Right atrium auricular region (tissue), 2 donors: ENCODE measurements at regions not wholly inside any gene's neighbourhood (a gene's known extent, or its start where the extent isn't known, plus 50 kb on each side); places are given as distances from the start of the nearest gene placed in this dataset.

ENCODE experiments used
- DNase-seq: peaks from one replicate; pipeline ENCODE4 v3.0.0-alpha.2; 2019; ENCODE audit warnings: low spot score
- H3K27ac ChIP-seq, 2 donors: fragments of 200-600 bp; sonication (generic); 1 replicate in 1 of 2; 2 replicates in 1 of 2; pipeline ENCODE4 v1.5.1; 2016 to 2019
- H3K27me3 ChIP-seq, 2 donors: fragments of 200-600 bp; sonication (generic); one replicate each; pipeline versions ENCODE4 v1.5.1 to v1.6.0; 2017 to 2019
- H3K36me3 ChIP-seq: fragments of 200-600 bp; sonication (generic); one replicate; pipeline ENCODE4 v1.5.1; 2016
- H3K4me1 ChIP-seq, 2 donors: fragments of 200-600 bp; sonication (generic); one replicate each; pipeline versions ENCODE4 v1.5.1 to v1.6.0; 2017 to 2019
- H3K4me3 ChIP-seq, 2 donors: fragments of 200-600 bp; sonication (generic); 1 replicate in 1 of 2; 2 replicates in 1 of 2; pipeline ENCODE4 v1.5.1; 2017 to 2019; ENCODE audit warnings: mild to moderate bottlenecking in 1 of 2, moderate library complexity in 1 of 2
- H3K9me3 ChIP-seq, 2 donors: fragments of 200-600 bp; sonication (generic); one replicate each; pipeline ENCODE4 v1.5.1; 2019
- CTCF ChIP-seq, 2 donors: fragments of 200-600 bp; sonication (generic); IDR thresholded peaks; one replicate each; pipeline ENCODE4 v1.5.1; 2019; ENCODE audit warnings: antibody characterized with exemption in 2 of 2

- Histone ChIP-seq H3K9me3 (peaks cover 0 to 8% of the 10 kb centered on the region in 2 donors), H3K27ac (no peak overlapping the region), H3K36me3 (no peaks in the 10 kb centered on the region), H3K4me3 (no peak overlapping the region), H3K27me3 (no peaks in the 10 kb centered on the region), H3K4me1 (peaks cover 0 to 15% of the 10 kb centered on the region in 2 donors)
- DNase-seq = no peak
- no peak for TF ChIP-seq CTCF (IDR thresholded peaks at IDR 0.05)
These were observed 176.8 kb downstream of the KIF26A start for GRCh38 chr14:104315169-104315568.

- TF ChIP-seq CTCF (IDR thresholded peaks at IDR 0.05) = no peak
- H3K4me1 ChIP-seq = peaks cover 0 to 17% of the 10 kb centered on the region in 2 donors
- H3K36me3 ChIP-seq = no peaks in the 10 kb centered on the region
- no peak overlapping the region for H3K4me3 ChIP-seq
- no peak overlapping the region for H3K27ac ChIP-seq
- H3K9me3 ChIP-seq = peaks cover 0 to 8% of the 10 kb centered on the region in 2 donors
- no peak for DNase-seq
- H3K27me3 ChIP-seq = no peaks in the 10 kb centered on the region
These were observed 177.2 kb downstream of the KIF26A start for GRCh38 chr14:104315625-104316024.

- Histone ChIP-seq H3K27ac (no peak overlapping the region), H3K9me3 (peaks cover 0 to 6% of the 10 kb centered on the region in 2 donors), H3K4me3 (no peak overlapping the region), H3K36me3 (no peaks in the 10 kb centered on the region), H3K27me3 (no peaks in the 10 kb centered on the region), H3K4me1 (peaks cover 0 to 23% of the 10 kb centered on the region in 2 donors)
- DNase-seq = no peak
- no peak for TF ChIP-seq CTCF (IDR thresholded peaks at IDR 0.05)
These were observed 177.8 kb downstream of the KIF26A start for GRCh38 chr14:104316121-104316722.

GRCh38 chr14:104316723-104317491, 178.5 kb downstream of the KIF26A start:
- Histone ChIP-seq H3K36me3 (no peaks in the 10 kb centered on the region), H3K4me1 (peaks cover 0 to 25% of the 10 kb centered on the region in 2 donors), H3K9me3 (no peaks in the 10 kb centered on the region), H3K27ac (no peak overlapping the region), H3K4me3 (no peak overlapping the region), H3K27me3 (no peaks in the 10 kb centered on the region)
- no peak for TF ChIP-seq CTCF (IDR thresholded peaks at IDR 0.05)
- DNase-seq = no peak

GRCh38 chr14:104317492-104317805, 179.1 kb downstream of the KIF26A start:
- Histone ChIP-seq H3K9me3 (no peaks in the 10 kb centered on the region), H3K27ac (no peak overlapping the region), H3K4me3 (no peak overlapping the region), H3K27me3 (no peaks in the 10 kb centered on the region), H3K36me3 (no peaks in the 10 kb centered on the region), H3K4me1 (peaks cover 0 to 25% of the 10 kb centered on the region in 2 donors)
- no peak for TF ChIP-seq CTCF (IDR thresholded peaks at IDR 0.05)
- no peak for DNase-seq
